ENCODE measurements at regions not wholly inside any gene's neighbourhood (a gene's known extent, or its start where the extent isn't known, plus 50 kb on each side); places are given as distances from the start of the nearest gene placed in this dataset.

DNA sequence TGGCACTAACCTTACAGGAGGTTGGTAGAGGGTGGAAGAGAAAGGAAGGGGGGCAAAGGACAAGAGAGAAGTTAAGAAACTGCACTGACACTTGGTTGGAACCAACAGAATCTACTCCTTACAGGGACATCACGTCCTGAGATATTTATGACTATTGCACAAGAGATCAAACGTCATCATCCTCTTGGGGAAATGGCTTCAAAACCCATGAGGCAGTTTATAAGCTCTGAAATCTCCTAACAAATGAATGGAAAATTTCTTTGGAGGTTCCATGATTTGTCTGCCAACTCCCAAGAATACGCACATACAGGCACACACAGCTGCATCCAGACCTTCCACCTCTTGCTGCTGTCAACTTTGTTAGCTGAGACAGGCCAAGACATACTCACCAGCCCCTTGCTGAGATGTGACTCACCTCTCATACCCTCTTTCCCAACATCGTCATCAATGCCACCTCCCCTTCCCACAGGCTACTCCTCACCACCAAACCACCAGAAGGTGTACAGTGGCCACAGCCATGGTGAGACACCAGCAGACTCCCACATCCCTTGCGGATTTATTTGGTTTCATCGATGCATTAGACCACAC lies 135.5 kb downstream of the SETD4 start:
- peak in 1 of 2 donors; percentile 49 for DNase-seq (ENCODE audit: low spot score in 2 of 2)
- WGBS, 2 donors: 56 to 64% methylated on average over 6 of the region's 6 CpGs
- intact Hi-C loops (cut with DNase I; ENCODE audit: low total_unique reads): no loop called here
- no peak for TF ChIP-seq POLR2A (IDR thresholded peaks at IDR 0.05)
- TF ChIP-seq, protein P1, sequence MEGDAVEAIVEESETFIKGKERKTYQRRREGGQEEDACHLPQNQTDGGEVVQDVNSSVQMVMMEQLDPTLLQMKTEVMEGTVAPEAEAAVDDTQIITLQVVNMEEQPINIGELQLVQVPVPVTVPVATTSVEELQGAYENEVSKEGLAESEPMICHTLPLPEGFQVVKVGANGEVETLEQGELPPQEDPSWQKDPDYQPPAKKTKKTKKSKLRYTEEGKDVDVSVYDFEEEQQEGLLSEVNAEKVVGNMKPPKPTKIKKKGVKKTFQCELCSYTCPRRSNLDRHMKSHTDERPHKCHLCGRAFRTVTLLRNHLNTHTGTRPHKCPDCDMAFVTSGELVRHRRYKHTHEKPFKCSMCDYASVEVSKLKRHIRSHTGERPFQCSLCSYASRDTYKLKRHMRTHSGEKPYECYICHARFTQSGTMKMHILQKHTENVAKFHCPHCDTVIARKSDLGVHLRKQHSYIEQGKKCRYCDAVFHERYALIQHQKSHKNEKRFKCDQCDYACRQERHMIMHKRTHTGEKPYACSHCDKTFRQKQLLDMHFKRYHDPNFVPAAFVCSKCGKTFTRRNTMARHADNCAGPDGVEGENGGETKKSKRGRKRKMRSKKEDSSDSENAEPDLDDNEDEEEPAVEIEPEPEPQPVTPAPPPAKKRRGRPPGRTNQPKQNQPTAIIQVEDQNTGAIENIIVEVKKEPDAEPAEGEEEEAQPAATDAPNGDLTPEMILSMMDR (IDR thresholded peaks at IDR 0.05): no peak
- H3K4me3 ChIP-seq (ENCODE audit: low read depth, poor library complexity, severe bottlenecking): no peak overlapping the region

DNA sequence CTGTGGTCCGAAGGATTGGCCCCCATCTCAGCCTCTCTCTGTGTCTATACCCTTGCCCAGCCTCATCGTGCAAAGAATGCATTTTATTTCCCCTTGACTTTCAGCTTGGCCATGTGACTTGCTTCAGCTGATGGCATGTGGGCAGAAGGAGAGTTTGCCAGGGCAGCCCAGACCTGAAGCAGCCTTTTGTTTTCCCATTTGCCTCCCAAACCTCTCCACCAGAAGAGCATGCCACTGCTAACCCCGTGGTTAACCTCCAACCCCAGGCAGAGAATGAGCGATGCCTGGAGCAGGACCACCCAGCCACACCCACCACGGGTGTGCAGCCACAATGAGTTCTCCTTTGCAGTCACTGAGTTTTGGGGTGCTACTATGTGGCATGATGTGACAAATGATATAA lies 136.4 kb downstream of the SETD4 start:
- intact Hi-C loops (cut with DNase I; ENCODE audit: low total_unique reads): no loop called here
- WGBS, 2 donors: 69 to 71% methylated on average over 5 of the region's 5 CpGs
- H3K4me3 ChIP-seq (ENCODE audit: low read depth, poor library complexity, severe bottlenecking): no peak overlapping the region
- no peak for DNase-seq (ENCODE audit: low spot score in 2 of 2)
- TF ChIP-seq, protein P1 (IDR thresholded peaks at IDR 0.05): no peak
- no peak for TF ChIP-seq POLR2A (IDR thresholded peaks at IDR 0.05)

DNA sequence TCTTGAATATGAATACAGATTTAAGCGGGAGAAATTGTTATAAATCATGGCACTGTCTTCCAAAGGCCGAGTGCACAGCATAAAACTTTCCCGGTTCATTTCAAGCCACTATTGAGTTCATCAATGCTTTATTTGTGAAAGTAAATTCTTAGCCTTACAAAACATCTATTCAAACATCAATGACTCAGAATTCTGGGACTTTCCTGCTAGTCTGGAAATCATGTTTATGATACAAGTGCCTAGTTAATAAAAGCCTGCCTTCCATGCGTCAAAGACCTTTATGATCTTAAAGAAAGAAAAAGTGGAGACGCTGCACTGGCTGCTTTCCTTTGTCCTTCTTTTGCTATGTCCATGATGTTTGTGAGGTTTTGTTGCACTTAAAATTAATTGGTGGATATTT lies 137.7 kb downstream of the SETD4 start:
- 38 to 41% methylated on average over 5 of the region's 5 CpGs for WGBS, 2 donors
- H3K4me3 ChIP-seq (ENCODE audit: low read depth, poor library complexity, severe bottlenecking): no peak overlapping the region
- intact Hi-C loops (cut with DNase I; ENCODE audit: low total_unique reads): no loop called here
- TF ChIP-seq POLR2A (IDR thresholded peaks at IDR 0.05): no peak
- TF ChIP-seq, protein P1 (IDR thresholded peaks at IDR 0.05): no peak
- no peak for DNase-seq (ENCODE audit: low spot score in 2 of 2)

DNA sequence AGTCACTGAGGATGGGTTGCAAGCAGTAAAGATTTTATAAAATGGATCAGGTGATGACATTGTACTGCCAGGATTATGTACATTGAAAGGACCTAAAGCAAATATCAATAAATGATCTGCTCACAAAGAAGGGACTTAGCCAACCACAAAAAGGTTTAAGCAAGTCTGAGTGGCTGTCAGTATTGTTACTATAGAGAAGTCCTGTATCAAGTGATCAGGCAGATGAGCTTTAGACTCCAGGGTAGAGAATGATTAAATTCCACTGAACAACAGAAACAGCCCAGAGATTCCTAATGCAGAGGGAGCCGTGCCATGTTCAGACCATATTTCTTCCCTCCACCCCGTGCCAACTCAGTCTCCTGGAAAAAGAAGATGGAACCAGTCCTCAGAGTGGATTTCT lies 138.9 kb downstream of the SETD4 start:
- 39 to 50% methylated on average over 2 of the region's 2 CpGs for WGBS, 2 donors
- DNase-seq (ENCODE audit: low spot score in 2 of 2): no peak
- intact Hi-C loops (cut with DNase I; ENCODE audit: low total_unique reads): no loop called here
- no peak overlapping the region for H3K4me3 ChIP-seq (ENCODE audit: low read depth, poor library complexity, severe bottlenecking)
- TF ChIP-seq, protein P1 (IDR thresholded peaks at IDR 0.05): no peak
- no peak for TF ChIP-seq POLR2A (IDR thresholded peaks at IDR 0.05)

DNA sequence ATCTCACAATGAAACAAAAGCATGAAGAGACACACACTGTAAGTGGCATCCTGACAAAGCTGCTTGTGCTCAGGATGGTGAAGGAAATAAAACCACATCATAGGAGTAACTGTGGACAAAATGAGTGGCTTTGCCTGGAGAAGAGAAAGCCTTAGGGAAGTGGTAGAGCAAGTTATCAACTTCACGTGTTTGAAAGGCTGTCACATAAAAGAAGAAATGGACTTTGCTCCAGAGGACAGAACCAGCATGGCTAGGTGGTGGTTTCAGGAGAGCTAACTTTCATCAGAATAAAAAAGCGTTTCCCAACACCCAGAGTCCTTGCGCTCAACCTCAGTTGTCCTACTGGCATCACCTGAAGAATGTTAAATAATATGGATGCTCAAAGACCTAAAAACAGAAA lies 139.9 kb downstream of the SETD4 start:
- no peak overlapping the region for H3K4me3 ChIP-seq (ENCODE audit: low read depth, poor library complexity, severe bottlenecking)
- intact Hi-C loops (cut with DNase I; ENCODE audit: low total_unique reads): no loop called here
- no peak for DNase-seq (ENCODE audit: low spot score in 2 of 2)
- 42 to 64% methylated on average over 3 of the region's 3 CpGs for WGBS, 2 donors
- TF ChIP-seq, protein P1 (IDR thresholded peaks at IDR 0.05): no peak
- TF ChIP-seq POLR2A (IDR thresholded peaks at IDR 0.05): no peak

DNA sequence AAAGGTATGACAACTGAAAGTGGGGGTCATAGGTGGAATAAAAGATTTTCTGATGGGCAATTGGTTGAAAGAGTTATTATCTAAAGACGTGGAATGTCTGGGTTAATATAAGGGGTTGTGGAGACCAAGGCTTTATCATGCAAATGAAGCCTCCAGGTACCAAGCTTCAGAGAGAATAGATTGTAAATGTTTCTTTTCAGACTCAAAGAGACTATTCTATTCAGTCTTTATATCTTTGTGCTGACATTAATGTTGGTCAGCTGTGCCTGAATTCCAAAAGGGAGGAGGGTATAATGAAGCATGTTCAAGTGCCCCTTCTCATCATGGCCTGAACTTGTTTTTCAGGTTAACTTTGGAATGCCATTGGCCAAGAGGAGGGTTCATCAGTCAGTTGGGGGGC lies 145.3 kb downstream of the SETD4 start:
- intact Hi-C loops (cut with DNase I; ENCODE audit: low total_unique reads): no loop called here
- no peak for TF ChIP-seq POLR2A (IDR thresholded peaks at IDR 0.05)
- TF ChIP-seq, protein P1 (IDR thresholded peaks at IDR 0.05): no peak
- no peak for DNase-seq (ENCODE audit: low spot score in 2 of 2)
- 79 to 91% methylated on average over 1 of the region's 1 CpG for WGBS, 2 donors
- H3K4me3 ChIP-seq (ENCODE audit: low read depth, poor library complexity, severe bottlenecking): no peak overlapping the region
